ENCODE measurements at regions not wholly inside any gene's neighbourhood (a gene's known extent, or its start where the extent isn't known, plus 50 kb on each side); places are given as distances from the start of the nearest gene placed in this dataset.
"Not testable (repeated sequence)": the region's sequence is repeated elsewhere in the genome, so short reads cannot be mapped to it uniquely, and the experiment has no call there.

DNA sequence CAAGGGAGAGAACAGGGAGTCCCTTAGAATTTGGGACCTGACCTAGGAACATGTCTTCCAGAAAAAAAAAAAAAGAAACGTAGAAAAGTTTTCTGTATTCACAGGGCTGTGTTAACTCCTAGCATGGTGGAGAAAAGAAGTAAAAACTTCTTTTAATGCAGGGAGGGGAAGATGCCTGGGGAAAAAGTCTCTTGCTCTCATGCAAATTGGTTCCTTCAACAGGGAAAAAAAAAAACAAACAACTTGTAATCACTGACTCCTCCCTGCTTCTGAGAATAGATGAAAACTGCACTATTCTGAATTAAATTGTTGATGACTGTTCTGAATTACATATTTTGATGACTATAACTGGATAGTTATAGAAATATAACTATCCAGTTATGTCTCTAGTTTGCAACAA lies 933.2 kb downstream of the TRIB2 start:
- DNase-seq, result no peak

DNA sequence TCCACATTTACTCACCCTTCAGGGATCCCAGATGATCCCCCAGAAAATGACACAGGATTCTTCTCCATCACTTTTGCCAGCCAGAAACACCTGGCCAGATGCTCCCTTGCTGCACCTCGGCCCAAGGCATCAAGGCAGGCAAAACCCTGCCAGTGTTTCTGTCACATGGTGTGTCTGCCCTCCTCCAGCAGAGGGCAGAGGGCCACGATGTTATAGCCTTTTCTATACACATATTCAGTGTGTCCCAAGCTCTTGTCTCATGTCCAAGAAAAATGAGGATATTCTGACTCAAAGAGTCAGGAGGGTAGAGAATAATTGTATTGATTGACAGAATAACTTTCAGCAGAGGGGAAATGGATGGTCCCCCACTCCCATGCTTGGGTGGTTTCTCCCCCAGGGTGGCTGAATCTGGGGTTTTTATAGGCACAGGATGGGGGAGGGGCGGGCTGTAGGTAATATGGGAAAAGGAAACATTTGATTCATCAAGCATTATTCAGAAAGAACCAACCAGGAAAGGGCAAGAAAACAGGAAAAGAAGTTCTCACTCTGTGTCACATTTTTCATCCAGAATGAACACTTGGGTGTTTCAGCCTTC lies 933.9 kb downstream of the TRIB2 start:
- no peak for DNase-seq

DNA sequence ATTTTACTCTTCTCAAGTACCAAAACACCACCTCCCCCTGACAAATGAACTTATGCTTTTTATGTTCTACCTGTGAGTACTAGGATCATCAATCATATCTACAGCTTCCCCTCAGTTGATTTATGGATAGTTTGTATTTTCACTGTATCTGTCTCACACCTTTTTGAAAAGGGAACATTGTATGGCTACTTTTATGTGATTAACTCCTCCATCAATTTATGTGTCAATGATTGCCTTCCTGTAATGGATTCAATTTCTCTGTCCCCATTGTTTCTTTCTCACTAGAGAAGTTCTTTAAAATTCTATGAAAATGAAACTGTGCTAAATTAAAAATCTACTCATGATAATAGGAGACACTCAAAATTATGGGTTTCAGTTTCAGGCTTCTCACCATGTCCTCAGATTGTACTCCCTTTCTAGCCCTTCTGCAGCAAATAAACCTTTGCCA lies 935.0 kb downstream of the TRIB2 start:
- DNase-seq, result no peak

DNA sequence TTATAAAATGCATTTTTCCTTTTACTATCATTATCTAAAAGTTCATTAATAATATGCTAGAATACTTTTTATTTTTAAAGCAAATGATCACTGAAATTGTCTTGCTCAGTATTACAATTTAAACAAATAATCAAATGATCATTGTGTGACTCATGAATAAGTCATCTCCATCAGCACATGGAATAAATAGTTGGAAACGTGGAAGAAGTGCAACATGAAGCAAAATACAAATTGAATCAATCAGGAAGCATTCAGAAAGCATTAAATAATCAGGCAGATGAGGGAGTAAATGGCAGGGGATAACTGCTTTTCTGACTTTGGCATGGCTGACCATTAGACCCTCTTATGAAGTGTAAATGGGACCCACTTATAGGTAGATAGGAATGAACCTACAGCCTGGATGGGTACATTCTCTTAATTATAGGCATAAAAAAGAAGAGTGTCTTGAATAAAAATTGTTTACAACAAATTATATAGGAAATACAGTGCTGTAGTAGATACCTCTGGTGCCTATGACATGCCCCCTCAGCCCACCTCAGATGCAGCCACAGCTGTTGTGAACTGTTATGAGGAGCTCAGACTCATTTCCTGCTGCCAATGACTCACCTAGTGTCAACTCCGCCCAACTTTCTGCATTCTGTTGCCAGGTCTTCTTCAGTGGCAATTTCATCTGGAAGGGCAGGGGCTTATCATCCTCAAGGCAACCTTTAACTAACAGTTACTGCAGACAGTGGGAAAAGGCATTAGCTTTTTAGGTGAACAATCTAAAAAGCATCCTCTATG lies 936.0 kb downstream of the TRIB2 start:
- peak in 1 of 2 experiments; percentile 34 for DNase-seq

DNA sequence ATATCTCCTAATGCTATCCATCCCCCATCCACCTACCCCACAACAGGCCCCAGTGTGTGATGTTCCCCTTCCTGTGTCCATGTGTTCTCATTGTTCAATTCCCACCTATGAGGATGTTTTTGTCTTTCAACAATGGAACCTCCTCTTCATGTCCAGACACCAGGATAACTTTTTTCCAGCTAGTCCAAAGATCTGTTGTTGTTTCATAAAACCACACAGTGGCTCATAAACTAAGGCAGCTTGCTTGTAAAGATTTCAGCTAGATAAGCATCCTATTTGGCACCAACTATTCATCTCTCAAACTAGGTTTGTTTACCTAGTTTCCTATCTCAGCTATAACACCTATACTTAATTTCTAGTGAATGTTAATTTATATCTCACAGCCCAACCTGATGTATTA lies 937.7 kb downstream of the TRIB2 start:
- no peak for DNase-seq

DNA sequence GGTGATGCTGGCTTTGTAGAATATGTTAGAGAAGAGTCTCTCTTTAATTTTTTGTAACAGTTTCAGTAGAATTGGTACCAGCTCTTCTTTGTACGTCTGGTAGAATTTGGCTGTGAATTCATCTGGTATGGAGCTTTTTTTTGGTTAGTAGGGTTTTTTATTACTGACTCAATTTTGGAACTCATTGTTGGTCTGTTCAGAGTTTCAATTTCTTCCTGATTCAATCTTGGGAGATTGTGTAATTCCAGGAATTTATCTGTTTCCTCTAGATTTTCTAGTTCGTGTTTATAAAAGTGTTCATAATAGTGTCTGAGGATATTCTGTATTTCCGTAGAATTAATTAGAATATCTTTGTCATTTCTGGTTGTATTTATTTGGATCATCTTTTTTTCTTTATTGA lies 943.5 kb downstream of the TRIB2 start:
- no peak for DNase-seq

DNA sequence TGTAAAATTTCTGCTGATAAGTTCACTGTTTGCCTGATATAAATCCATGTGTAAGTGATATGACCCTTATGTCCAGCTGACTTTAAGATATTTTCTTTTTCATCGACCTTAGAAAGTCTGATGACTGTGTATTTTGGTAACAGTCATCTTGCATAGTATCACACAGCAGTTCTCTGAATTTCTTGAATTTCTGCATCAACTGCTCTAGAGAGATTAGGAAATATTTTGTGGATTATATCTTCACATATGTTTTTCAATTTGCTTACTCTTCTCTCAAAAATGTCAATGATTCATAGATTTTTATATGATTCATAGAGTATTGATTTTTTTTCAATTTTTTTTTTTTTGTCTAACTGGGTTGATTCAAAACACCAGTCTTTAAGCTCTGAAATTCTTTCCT lies 945.3 kb downstream of the TRIB2 start:
- DNase-seq, result no peak

DNA sequence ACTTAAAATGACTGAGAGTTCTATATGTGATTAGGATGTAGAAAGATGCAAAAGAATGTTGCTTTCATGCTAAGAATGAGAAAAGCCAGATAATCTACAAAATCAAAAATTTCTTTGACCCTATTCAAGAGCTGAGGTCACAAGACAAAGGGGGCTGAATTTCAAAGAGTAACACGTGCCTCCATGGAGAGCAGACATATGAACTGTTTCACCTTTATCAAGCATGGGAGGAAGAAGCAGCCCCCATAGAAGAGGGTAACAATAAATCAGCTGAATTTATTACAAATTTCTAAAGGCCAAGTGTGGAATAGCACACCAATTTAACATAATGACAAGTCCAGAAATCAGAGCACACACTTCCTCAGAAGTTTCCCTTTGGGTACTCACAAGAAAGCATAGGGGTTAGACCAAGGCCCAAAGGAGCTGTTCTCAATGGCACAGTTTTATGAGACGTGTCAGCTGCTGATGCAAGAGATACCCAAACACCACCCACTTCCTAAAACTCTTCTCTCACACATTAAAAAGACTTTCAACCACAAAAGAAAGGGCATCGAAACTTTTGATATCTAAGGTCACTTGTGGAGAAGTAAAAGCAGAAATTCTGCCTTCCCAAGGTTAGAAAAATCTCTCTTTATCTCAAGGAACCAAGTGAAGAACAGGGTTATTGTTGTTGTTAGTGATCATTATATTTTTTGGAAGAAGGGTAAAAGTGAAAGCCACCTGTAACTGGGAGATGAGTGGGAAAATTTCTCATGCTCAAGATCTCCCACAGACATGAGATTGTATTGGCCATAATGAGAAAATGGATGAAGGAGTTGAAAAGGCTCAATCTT lies 950.1 kb downstream of the TRIB2 start:
- DNase-seq, result no peak

DNA sequence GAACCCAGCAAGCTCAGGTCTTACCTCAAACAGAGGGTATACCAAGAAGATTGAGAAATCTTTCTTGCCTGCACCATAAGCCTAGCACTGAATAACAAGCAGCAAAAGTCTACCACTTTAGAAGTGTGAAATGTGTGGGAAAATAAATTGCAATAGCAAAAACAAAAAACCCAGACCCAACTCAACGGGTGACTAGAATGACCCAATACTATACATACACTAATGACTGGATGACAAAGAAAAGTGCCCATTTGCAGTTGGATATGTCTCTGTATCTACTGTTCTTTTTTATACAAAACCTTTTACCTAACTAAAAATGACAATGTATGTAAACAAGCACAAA lies 950.6 kb downstream of the TRIB2 start:
- no peak for DNase-seq

DNA sequence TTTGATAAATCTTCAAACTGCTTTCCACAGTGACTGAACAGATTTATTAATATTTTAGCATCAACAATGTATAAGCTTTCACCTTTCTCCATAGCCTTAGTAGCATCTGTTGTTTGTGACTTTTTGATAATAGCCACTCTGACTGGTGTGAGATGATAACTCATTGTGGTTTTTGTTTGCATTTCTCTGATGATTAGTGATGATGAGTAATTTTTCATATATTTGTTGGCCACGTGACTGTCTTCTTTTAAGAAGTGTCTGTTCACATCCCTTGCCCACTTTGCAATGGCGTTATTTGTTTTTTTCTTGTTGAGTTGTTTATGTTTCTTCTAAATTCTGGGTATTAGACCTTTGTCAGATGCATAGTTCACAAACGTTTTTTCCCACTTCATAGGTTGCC lies 952.9 kb downstream of the TRIB2 start:
- no peak for DNase-seq

DNA sequence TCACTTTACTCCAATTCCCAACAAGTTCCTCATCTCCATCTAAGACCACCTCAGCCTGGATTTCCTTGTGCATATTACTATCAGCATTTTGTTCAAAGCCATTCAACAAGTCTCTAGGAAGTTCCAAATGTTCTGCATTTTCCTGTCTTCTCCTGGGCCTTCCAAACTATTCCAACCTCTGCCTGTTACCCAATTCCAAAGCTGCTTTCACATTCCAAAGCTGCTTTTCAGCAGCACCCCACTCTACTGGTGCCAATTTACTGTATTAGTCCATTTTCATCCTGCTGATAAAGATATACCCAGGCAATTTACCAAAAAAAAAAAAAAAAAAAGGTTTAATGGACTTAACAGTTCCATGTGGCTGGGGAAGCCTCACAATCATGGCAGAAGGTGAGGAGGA lies 957.1 kb downstream of the TRIB2 start:
- not testable (repeated sequence) for DNase-seq

DNA sequence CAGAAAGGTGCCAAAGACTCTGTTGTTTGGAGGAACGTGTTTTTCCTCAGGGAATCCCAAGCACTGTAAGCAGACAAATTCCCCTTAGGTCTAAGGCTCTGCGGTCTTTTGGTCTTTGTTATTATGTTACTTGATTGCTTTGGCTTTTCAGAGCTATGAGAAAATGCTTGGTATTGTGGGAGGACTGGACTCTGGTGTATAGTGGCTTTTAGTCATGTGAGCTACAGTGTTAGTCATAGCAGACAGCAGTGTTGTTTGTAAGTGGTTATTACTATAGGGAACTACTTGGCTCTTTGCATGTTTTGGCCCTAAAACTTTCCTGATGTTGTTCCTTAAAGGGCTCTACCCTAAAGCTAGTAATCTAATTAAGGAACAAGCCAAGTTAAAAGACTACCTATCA lies 956.2 kb upstream of the LRATD1 start:
- peak; percentile 22 to 30 for DNase-seq

DNA sequence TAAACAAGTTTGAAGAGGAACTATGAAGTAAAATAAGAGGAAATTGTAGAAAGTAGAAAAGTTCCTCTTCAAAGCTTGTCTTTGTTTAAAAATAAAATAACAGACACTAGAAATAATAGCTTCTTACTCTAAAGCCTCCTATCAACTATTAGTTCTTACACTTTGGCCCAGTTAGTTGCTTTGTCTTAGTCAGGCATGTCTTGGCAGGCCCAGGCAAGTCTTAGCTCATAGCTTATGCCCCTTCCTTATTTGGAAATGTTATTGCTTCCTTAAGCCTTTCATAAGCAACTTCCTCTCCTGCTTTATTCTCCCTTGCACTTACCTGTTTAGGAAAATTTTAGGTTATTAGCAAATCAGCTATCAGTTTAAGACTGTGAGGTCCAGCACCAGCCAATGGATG lies 950.6 kb upstream of the LRATD1 start:
- DNase-seq, result peak; percentile 9 to 31

DNA sequence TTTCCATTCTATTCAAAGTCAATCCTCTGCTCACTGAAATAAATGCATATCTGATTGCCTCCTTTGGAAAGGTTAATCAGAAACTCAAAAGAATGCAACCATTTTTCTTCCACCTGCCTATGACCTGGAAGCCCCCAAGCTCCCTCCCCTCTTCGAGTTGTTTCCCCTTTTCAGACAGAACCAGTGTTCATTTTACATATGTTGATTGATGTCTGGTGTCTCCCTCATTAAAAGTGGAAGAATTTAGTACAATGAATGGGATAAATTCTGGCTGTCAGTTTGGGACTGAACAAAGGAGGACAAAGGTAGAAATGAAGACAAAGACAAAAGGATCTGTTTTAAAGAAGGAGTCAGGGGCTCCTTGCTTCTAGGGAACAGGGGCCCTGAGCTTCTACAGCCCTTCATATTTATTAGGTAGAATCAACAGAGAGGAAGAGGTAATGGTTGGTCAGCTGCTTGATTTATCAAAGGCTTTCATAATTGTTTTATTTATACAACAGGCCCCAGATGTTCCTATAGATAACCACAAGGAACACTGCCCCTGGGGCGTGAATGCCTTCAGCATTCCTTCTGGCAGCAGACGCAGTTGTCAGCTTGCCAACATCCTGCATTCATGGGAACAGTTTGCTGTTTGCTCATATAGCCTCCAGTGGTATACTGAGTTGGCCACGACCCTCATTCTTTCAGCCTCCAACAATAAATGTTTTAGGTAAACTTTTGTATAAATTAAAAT lies 949.8 kb upstream of the LRATD1 start:
- no peak for DNase-seq

DNA sequence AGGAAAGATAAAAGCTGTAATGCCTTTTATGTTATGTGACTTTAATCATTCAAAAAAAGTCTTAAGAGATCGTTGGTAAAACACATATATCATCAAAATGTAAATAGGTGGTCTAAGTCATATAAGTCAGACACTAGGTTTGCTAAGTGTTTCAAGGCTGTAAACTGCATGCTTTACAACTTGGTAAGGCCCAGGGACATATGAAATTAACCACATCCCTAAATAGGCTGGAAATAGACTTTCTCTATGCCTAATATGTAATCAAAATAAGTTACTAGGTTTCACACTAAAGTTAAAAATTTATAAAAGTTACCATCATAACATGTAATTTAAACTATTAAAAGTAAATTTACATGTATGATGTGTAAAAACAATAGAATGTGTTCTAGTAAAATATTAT lies 946.3 kb upstream of the LRATD1 start:
- DNase-seq, result no peak

DNA sequence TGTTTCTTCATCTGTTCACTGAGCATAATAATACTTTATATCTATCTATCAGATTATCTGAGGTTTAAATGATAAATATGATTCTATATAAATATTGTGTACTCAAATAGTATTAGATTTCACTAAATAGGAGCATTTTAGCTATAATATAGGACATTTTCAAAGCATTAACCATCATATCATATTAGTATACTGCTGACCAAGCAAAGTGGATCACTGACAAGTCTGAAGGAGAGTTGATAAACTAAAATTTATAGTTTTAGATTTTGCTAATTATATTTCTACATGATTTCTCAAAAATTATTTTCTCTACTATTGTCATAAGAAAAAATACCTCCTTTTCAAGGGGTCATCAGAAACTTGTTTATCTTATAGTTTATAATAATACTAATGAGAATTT lies 937.8 kb upstream of the LRATD1 start:
- no peak for DNase-seq

DNA sequence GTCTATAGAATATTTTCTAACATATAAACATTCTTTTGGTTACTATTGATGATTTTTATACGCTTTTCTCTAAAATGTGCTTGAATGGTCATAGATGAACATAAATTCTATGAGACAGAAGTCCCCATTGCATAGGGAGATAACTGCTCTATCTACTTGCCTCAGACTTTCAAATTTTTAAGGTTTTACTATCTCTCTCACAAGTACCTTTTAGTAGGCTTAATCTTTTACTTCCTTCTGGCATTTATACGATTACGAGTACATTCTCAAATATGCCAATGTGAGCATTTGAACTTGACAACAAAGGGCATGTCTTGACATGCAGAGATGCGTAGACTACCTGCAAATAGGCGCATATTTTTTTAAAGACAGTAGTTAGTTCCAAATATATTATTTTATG lies 935.9 kb upstream of the LRATD1 start:
- no peak for DNase-seq

DNA sequence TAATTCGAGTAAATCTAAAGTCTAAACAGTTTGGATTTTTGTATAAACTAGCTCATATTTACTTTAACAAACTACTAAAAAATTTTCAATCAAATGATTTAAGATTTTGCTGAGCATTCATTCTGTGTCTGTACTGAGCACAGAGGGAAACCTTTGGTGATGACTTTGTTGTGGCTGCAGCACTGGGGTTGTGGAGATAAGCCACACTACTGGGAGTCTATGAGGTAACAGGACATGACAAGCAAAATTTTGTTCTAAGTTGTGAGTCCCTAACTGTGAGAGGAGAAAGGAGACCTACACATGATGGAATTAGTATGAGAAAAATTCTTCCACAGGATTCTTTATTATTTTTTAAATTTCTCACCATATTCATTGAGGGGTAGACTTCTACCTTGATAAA lies 933.7 kb upstream of the LRATD1 start:
- no peak for DNase-seq

DNA sequence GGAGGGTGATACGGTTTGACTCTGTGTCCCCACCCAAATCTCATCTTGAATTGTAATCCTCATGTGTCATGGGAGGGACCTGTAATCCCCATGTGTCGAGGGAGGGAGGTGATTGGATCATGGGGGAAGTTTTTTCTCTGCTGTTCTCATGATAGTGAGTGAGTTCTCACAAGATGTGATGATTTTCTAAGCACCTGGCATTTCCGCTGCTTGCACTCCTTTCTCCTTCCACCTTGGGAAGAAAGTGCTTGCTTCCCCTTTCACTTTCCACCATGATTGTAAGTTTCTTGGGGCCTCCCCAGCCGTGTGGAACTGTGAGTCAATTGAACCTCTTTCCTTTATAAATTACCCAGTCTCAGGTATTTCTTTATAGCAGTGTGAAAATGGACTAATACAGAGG lies 932.6 kb upstream of the LRATD1 start:
- not testable (repeated sequence) for DNase-seq

DNA sequence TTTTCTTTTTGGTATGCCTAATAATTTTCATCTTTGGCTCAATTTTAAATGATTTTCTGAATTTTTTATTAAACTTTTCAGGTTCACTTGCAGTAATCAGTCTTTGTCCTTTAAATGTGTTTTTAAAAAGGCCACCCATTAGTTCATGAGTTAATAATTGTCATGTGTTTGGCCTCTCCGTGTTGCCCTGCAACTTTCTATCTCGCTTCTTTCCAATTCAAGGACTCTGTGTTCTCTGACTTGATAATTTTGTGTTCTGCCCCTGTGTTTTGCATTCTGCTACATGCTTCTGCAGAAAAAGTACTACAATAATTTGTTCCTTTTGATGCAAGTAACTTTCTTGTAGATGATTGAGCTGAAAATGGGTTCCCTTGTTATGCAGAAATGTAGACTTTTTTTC lies 921.4 kb upstream of the LRATD1 start:
- no peak for DNase-seq

DNA sequence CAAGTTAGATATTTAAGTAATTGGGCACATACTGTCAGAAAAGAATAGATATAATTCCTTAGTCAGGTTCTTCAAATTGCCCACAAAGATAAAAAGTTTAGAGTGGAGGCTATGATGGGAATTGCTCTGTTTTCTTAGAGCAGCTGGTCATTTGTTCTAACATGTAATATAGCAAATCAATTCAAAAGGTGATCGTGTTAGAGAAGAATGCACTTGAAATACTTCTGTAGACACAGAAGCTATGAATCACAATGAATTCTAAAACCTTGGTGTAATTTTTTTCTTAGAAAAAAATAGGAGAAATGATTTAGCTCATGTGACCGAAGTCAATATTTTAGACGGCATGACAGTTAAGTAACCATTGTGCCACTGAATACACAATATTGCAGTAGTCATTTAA lies 918.1 kb upstream of the LRATD1 start:
- no peak for DNase-seq

DNA sequence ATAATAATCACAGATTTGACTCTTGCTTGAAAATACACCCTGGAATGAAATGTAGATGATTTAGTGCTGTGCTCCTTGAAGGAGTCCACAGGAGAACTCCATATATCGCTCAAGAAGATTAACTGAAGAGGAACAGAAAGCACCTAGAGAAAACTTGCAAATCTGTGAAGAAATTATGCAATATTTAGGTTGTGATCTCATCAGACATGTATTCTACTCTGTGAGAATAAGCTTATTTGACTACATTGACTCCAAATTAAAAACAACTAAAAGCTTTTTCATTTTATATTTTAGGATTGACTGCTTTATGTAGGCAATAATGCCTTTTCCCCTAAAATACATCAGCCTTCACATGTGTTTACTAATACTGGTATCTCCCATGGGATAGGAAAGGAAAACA lies 906.6 kb upstream of the LRATD1 start:
- DNase-seq, result no peak

DNA sequence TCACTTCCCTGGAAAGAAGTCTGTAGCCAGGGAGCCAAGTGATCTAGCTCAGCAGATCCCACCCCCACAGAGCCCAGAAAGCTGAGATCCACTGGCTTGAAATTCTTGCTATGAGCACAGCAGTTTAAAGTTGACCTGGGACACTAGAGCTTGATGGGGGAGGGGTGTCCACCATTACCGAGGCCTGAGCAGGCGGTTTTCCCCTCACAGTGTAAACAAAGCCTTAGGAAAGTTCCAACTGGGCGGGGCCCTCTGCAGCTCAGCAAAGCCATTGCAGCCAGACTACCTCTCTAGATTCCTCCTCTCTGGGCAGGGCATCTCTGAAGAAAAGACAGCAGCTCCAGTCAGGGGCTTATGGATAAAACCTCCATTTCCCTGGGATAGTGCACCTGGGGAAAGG lies 887.2 kb upstream of the LRATD1 start:
- no peak for DNase-seq
